Hippocampal formation (tissue), 2 donors: ENCODE measurements at regions not wholly inside any gene's neighbourhood (a gene's known extent, or its start where the extent isn't known, plus 50 kb on each side); places are given as distances from the start of the nearest gene placed in this dataset.
"Not testable (repeated sequence)": the region's sequence is repeated elsewhere in the genome, so short reads cannot be mapped to it uniquely, and the experiment has no call there.

Experiments used
- DNase-seq, 2 donors: peaks; one replicate each; lab custom pipeline; 2025; lab: John Stamatoyannopoulos, UW

DNA sequence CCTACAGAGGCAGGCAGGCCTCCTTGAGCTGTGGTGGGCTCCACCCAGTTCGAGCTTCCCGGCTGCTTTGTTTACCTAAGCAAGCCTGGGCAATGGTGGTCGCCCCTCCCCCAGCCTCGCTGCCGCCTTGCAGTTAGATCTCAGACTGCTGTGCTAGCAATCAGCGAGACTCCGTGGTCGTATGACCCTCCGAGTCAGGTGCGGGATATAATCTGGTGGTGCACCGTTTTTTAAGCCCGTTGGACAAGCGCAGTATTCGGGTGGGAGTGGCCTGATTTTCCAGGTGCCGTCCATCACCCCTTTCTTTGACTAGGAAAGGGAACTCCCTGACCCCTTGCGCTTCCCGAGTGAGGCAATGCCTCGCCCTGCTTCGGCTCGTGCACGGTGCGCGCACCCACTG lies 407.6 kb downstream of the NTRK2 start:
- not testable (repeated sequence) for DNase-seq
